Stimulated activated CD4-positive, alpha-beta T cell treated with anti-CD3 and anti-CD28 coated beads, Interleukin-1b, Interleukin-23, amount 100 ng/mL, for 1 hour (primary cell): ENCODE measurements at regions not wholly inside any gene's neighbourhood (a gene's known extent, or its start where the extent isn't known, plus 50 kb on each side); places are given as distances from the start of the nearest gene placed in this dataset.

ENCODE experiments used
- DNase-seq, 2 donors: peaks; one replicate each; pipeline ENCODE4 v3.0.0-alpha.2; 2020; ENCODE audit warnings: low read depth in 2 of 2

GRCh38 chr10:44301781-44302355 is 83.0 kb downstream of the CXCL12 start:
- no peak for DNase-seq

- DNase-seq: no peak
These were observed 83.9 kb downstream of the CXCL12 start for GRCh38 chr10:44300666-44301649.

GRCh38 chr10:44298713-44299112 is 86.2 kb downstream of the CXCL12 start:
- DNase-seq: no peak

GRCh38 chr10:44297963-44298362 is 86.9 kb downstream of the CXCL12 start:
- no peak for DNase-seq

- no peak for DNase-seq
These were observed 89.2 kb downstream of the CXCL12 start for GRCh38 chr10:44295644-44296241.

- DNase-seq: no peak
These were observed 90.0 kb downstream of the CXCL12 start for GRCh38 chr10:44294726-44295412.

GRCh38 chr10:44293842-44294241 is 91.1 kb downstream of the CXCL12 start:
- DNase-seq: no peak

- DNase-seq: no peak
These were observed 91.6 kb downstream of the CXCL12 start for GRCh38 chr10:44293306-44293778.

GRCh38 chr10:44292390-44293002 is 92.4 kb downstream of the CXCL12 start:
- no peak for DNase-seq

- no peak for DNase-seq
These were observed 93.8 kb downstream of the CXCL12 start for GRCh38 chr10:44291091-44291490.

- no peak for DNase-seq
These were observed 95.8 kb downstream of the CXCL12 start for GRCh38 chr10:44289125-44289524.

- DNase-seq: no peak
These were observed 97.5 kb downstream of the CXCL12 start for GRCh38 chr10:44287408-44287807.

GRCh38 chr10:44284198-44285084 is 100.5 kb downstream of the CXCL12 start:
- DNase-seq: no peak

GRCh38 chr10:44282626-44283300 is 102.1 kb downstream of the CXCL12 start:
- DNase-seq: no peak

- DNase-seq: no peak
These were observed 103.2 kb downstream of the CXCL12 start for GRCh38 chr10:44281662-44282061.

GRCh38 chr10:44281089-44281613 is 103.7 kb downstream of the CXCL12 start:
- DNase-seq: no peak

GRCh38 chr10:44280226-44281014 is 104.5 kb downstream of the CXCL12 start:
- DNase-seq: no peak

GRCh38 chr10:44279426-44280126 is 105.3 kb downstream of the CXCL12 start:
- no peak for DNase-seq
